Left lobe of liver (tissue), 2 donors: ENCODE measurements at regions not wholly inside any gene's neighbourhood (a gene's known extent, or its start where the extent isn't known, plus 50 kb on each side); places are given as distances from the start of the nearest gene placed in this dataset.
A peak's percentile ranks its signal among the peaks of the same experiment; 100 is the strongest.
"Not testable (repeated sequence)": the region's sequence is repeated elsewhere in the genome, so short reads cannot be mapped to it uniquely, and the experiment has no call there.

ENCODE experiments used
- ATAC-seq: fragments of 200-7000 bp; cut with Tn5 transposase; one replicate; pipeline ENCODE4 v1.9.1; 2020; ENCODE audit warnings: mild to moderate bottlenecking, moderate library complexity
- DNase-seq: peaks from one replicate; pipeline ENCODE4 v3.0.0-alpha.2; 2020; ENCODE audit warnings: low spot score
- donor health status: DM: no; HTN: no; CAD: no; lungs with moderate emphysema.
- donor health status: DM: no; HTN: yes; CAD: no.

DNA sequence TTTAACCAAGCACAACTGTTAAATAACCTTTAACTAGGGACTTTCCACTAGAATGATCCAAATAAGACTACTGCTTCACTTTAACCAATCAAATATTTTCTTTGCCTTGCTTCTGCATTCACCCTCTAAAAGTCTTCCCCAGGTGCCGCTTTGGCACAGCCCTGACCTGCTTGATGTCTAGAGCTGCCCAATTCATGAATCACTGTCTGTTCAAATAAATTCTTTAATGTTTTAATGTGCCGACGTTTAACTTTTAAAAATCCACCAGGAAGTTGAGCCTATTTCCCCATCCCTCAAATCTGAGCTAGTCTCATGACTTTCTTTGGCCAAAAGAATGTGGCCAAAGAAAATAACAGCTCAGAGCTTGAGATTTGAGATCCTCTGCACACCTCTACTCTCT lies 277.8 kb upstream of the SOX9 start:
- no peak for ATAC-seq
- no peak for DNase-seq

DNA sequence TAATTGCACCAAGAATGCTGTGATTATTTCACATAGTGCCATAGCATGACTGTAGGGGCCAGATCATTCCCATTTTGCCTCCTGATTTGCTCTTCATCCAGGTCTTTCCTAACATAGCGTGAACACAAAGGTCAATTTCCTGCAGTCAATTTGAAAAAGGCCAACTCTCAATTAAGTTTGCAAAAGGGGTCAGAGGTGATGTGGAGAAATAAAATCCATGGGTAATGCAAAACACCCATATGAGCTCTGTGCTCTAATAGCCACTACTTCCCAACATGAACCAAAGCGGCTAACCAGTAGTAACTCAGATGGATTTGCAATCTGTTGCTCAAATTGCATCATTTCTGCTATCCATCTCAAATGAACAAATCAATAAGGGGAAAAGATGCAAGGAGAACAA lies 275.5 kb upstream of the SOX9 start:
- DNase-seq (no peak), ATAC-seq (peak; percentile 73)

DNA sequence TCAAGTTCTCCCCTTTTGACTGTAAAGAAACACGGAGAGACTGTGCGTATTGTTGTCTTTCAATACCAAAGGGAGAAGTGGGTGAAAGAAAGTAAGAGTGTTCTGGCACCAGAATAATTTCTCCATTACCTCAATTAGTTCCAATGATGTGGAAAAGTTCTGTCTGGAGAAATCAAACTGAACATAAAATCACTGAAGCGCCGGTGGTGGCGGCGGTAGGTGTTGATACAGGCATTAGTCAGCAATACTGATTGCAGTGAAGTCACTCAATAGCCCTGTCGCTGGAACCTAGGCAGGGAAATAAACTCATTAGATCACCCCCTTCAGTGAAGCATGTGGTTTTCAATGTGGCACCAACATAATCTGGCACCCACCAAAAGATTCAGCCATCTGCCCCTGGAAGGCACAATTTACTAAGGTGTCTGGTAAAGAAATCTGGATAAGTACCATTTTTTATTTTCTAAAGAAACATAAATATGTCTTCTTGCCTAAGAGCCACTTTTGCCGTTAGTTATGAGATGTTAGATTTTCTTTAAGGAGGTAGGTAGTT lies 274.2 kb upstream of the SOX9 start:
- no peak for ATAC-seq

DNA sequence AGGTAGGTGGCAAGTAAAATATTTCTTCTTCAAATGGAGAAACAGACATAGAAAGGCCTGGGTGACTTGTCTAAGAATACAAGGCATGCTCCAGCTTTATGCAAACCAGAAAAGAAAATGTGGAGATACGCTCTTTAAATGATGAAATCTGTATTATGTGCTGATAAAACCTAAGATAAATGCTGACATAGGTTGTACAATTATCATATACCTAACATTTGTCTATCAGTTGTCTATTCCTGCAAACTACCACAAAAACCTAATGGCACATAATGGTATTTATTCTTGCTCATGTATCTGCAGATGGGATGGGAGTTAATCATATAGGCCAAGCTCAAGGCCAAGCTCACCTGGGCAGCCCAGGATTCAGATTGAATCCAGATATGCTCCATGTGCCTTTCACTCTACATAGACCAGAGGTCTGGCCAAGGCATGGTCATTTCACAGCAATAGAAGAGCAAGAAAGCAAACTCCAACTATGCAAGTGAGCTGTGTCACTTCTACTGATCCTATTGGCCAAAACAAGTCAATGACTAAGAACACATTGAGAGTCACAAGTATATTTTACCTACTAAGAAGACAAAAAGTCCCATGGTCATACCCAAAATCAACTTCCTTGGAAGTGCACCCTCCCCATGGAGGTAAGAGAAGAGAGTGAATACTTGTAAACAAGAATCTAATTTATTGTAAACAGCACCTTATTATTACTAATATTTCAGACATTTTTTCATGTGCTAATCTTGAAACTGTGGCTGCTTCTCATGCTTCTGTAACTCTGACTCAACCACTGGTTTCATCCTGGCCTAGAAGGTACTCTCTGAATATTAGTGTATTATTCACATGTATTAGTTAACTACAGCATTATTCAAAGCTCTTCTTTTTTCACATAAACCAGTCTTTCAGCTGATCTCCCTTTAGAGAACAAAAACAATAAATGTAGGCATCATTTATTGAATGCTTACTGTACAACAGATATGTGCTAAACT lies 270.7 kb upstream of the SOX9 start:
- no peak for ATAC-seq
- no peak for DNase-seq

More for the DNA sequence above, 274.2 kb upstream of the SOX9 start:
- no peak for DNase-seq

DNA sequence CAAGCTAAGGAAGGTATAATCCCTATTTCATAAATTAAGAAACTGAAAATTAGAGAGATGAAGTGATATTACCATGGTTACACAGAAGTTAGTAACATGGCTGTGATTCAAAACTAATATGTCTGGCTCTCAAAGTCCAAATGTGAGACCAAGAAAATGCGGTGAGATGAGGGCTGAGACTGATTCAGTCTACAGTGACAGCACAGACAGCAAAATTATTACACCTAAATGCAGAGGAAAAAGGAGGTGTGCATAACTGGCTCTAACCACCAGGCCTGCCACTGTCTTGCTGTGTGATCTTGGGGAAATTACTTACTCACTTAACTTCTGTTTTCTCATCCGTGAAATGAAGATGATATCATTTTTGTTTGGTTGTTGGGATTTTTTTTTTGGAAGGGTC lies 270.0 kb upstream of the SOX9 start:
- no peak for ATAC-seq
- no peak for DNase-seq

DNA sequence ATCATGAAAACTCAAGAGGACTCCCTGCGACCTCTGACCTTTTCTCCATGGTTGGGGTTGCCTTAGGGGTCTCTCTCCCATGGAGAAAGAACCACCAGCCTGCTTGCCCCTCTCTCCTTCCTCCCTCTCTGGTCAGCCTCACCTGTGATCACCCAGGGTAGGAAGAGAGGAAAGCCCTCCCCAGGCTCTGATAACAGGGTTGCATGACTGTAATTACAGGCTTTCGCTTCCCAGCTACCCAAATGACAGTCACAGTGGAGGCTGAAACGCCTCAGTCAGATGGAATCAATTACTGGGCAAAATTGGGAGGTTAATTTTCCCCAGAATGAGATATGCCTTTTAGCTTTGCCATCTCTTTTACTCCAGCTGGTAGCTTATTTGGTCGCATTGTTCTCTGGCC lies 265.8 kb upstream of the SOX9 start:
- ATAC-seq: no peak
- DNase-seq: no peak

DNA sequence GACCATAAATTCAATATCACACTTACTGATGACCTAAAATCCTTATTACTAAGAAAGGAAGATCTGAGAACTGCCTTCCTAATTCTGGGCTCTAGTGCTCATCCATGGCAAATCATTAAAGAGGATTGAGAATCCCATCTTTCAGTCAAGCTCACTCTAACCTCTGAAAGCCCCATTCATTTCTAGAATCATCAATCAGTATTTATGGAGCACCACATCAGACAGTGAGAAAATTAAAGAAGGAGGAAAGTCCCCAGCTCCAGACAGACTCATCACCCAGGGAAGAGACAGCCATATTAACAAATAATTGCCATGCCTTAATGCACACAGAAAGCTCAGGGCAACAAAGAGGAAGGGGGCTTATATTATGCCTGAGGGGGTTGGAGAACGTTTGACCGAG lies 256.1 kb upstream of the SOX9 start:
- ATAC-seq (no peak), DNase-seq (no peak)

DNA sequence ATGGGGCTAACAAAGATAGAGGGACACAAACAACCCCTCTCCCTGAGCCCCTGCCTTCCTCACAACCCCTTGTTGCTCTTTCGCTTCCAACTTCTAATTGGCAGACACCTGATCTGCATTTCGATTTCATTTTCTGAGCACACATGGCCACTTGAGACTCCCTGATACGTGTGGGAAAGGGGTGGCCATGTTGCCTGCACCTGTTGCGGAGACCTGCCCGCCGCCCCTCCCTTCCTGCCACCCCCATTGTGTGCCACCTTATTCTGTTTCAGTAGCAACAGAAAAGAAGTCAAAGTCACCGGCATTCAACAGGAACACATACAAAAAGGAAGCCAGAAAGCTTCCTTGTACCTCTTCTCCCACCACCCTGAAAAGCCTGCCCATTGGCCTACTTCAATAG lies 254.7 kb upstream of the SOX9 start:
- no peak for ATAC-seq
- DNase-seq: no peak

DNA sequence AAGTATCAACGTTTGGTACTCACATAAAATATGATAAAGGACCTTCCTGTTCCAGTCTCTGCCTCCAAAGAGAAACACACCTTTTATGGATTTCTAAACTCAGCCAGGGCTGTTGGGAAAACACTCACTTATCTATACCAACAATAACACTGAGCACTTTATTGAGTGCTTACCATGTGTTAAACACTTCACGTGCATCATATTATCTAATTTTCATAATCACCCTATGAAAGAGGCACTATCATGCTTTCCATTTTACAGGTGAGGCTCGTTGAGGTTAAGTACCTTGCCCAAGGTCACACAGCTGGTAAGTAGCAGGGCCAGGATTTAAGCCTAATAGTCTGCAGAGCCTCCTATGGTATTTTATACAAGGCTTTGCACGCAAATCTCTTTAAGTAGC lies 251.5 kb upstream of the SOX9 start:
- no peak for DNase-seq
- no peak for ATAC-seq

DNA sequence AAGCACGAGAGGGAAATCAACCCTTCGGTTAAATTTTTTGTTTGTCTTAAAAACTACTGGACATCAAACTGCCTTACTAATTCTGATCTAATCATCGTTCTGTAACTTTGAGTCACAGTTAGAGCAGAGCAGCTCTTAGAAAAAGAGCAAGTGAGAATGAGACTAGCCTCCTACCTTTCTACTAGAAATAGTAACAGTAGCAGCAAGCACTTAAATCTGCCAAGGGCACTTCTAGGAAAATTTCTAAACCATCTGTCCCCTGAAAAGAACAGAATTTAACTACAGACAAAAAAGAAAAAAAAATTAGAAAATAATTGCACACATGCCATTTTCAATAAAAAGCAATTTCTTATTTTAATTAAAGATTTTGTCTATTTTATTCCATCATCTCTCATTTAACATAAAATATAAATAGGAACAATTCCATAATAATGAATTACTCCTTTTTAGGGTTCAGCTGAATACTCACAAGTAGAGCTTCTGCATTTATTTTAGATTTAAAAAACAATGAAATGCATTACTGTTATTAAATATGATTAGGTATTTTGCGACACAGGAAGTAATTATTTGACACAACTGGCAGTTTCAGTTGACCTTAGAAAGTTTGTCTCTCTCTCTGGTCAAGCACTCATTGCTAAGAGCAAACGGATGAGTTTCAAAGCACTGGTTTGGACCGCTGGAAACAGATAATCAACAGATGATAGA lies 250.8 kb upstream of the SOX9 start:
- ATAC-seq: no peak
- DNase-seq: no peak

DNA sequence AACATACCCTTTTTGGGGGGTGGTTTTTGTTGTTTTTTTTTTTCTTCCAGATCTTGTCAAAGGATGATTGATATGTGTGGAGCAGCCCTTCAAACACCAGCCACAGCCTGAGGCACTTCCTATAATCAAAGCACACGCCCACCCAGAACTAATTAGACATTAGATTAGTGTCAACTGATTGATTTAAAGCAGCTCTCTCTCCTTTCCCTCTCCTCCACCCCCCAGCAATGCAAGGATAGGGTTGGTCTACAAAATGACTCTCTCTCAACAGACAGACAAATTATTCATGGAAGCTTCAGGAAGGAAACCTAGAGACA lies 250.3 kb upstream of the SOX9 start:
- ATAC-seq (no peak), DNase-seq (no peak)

DNA sequence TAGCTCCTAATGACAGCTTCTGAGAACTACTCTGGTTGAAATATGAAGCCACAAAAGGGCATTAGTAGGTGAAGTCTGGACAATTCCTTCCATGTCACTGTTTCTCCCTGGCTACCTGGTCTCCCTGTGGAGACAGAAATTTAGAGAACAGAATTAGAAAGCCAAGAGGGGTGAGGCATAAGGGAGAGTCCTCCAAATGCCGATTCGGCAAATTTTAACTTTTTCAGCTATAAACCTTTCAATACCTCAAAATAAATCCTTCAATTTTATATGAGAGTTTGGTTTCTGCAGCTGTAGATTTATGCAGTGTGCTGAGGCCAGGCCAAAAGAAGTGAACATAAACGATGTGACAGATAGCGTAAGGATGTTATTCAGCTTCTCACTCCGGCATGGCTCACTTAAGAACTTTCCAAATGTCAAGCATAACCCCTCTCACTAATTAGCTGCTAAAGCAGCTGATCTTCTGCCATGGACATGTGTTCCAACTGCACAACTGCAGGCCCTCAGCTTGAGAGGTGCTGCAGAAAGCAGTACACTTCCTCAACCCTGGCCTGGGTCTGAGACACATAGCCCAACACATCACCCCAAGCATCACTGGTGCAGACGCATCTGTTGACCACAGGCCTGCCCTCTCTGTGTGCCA lies 247.9 kb upstream of the SOX9 start:
- ATAC-seq: no peak
- no peak for DNase-seq

DNA sequence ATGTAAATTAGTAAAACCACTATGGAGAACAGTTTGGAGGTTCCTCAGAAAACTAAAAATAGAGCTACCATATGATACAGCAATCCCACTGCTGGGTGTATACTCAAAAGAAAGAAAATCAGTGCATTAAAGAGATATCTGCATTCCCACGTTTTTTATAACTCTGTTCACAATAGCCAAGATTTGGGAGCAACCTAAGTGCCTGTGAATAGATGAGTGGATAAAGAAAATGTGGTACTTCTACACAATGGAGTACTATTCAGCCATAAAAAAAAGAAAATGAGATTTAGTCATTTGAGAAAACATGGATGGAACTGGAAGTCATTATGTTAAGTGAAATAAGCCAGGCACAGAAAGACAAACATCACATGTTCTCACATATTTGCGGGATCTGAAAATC lies 246.0 kb upstream of the SOX9 start:
- DNase-seq, ATAC-seq: not testable (repeated sequence)

DNA sequence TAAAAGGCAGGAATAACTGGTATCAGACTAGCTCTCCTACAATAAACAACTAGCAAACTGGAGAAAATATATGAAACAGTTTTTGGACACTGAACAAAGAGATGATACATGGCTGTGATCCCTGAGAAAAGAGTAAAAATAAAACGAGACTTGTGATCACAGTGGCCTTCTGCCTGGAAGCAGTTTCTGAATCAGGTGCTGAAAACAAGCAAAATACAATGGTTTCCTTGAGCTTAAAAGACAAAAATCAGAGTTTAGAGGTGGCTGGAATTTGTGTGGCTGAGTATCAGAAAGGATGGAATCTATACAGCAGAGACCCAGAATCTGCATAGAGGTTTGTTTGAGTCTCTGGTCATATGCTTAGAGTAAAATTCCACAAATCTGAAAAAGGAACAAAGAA lies 242.5 kb upstream of the SOX9 start:
- no peak for DNase-seq
- ATAC-seq: no peak

DNA sequence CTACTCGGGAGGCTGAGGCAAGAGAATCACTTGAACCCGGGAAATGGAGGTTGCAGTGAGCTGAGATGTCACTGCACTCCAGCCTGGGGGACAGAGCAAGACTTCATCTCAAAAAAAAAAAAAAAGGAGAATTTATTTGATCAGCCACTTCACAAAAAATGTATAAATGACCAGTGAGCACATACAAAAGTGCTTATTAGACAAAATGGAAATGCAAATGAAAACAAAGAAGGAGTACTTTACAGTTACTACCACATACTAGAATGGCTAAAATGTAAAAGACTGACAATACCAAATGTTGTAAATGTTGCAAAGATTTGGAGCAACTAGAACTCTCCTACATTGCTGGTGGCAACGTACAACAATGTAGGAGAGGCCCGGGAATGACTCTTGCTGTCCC lies 241.8 kb upstream of the SOX9 start:
- no peak for DNase-seq

DNA sequence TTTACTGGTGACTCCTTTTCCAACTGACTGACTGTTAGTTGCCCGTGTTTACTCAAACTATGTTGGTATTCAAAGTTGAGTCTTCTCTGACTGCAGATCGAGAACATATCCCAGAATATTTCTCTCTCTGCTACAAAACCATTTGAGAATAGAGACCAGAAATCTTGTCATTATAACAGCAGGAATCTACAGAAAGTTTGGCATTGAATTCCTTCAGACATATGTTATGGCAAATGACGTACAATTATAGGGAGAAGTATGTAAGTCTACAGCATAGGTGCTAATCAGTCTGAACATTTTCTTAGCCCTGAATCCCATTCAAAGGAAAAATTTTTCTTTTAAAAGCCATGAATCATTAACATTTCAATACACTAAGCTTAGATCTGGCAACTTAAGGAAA lies 239.8 kb upstream of the SOX9 start:
- ATAC-seq (no peak), DNase-seq (no peak)

More for the DNA sequence above, 241.8 kb upstream of the SOX9 start:
- ATAC-seq: no peak

DNA sequence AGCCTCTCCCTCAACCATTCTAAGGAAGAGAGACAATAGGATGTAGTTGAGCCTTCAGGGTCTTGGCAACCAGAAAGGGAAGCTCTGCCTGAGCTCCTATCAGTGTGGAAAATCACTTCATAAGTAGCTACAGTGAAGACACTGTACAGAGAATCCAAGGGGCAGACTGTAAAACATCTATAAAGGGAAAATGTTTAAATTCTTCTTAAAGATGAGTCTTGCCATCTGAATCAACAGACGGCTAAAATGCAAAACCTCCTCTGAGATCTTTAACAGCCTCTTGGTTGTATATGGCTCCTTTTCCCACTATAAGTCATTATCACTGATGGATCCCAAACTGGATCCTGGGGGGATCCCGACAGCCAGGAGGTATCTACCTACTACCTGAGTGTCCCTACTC lies 239.2 kb upstream of the SOX9 start:
- ATAC-seq: no peak
- DNase-seq: no peak

DNA sequence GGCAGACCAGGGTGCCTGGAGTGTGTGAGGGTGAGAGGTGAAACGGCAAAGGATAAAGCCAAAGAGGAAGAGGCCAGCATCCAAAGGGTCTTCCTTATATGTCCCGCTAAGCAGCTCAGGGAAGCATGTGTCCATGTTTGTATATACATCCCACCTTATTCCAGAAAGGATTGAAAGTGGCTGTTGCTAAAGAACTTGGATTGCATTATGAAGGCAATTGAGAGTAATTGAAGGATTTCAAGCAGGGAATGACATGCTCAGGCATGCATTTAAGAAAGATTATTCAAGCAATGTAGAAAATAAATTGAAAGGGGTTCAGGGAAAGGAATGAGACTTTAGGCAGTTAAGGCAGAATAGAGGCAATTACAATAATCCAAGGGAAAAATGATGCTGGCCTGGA lies 237.6 kb upstream of the SOX9 start:
- ATAC-seq: no peak
- DNase-seq: no peak

DNA sequence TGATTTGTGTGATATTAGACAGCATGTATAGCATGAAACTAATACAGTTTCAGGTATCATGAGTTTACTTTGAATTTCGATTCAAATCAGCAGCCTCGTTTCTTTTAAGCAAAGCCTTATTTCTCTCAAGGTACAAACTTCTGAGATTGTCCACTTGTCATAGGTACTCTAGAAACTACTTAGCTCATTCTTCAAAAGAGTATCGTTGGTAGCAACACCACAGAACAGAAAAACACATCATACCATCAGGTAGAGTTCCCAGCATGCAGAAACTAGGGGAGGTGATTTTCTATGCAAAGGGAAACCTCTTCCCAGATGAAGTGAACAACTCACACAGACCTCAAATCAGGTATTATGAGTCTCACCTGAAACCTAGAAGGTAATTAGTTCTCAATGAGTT lies 237.0 kb upstream of the SOX9 start:
- ATAC-seq (no peak), DNase-seq (no peak)

DNA sequence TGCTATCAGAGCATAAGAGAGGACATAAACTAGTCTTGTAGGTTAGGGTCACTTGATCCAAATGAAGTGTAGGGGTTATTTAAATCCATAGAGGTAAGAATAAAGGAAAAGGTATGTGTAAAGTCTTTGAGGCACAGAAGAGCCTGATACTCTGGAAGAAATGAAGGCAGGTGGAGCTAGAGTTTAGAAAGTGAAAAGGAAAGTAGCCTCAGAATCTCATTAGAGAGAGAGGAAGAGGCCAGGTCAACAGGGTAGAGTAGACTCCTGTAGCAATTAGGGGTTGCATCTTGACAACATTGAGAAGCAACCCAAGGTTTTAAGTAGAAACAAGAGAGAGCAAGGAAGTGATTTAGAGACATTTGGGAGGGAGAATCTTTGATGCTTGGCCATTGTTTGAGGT lies 235.2 kb upstream of the SOX9 start:
- DNase-seq (no peak), ATAC-seq (no peak)

DNA sequence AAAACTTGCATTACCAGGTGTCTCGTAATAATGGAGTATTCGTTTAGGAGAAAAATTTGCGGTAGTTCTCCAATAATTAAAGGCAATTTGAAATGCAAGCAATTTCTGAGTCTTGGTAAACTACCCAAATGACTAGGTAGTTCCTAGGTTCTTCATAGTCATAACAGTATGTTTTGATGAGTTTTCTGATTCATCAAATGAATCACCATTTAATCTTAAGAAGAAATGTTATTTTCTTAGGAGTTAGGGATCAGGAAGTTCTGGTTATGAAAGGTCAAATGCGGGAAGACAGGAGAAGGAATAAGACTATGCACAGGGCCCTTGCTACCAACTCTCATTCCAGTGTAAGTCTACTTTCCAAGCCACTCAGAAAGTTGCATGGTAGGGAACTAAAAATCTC lies 221.5 kb upstream of the SOX9 start:
- no peak for DNase-seq
- no peak for ATAC-seq
